Endothelial cell of umbilical vein (primary cell): ENCODE measurements at regions not wholly inside any gene's neighbourhood (a gene's known extent, or its start where the extent isn't known, plus 50 kb on each side); places are given as distances from the start of the nearest gene placed in this dataset.

Experiments used
- BruUV-seq: library from RNA; stranded (reverse); fragments of 400-500 nt; replicated peaks from 2 replicates; lab custom pipeline; 2021; lab: Mats Ljungman, UMichigan
- CTCF ChIA-PET: fragments of 300-600, 350-600 bp; sonication (Branson Sonifier 250); formaldehyde crosslinking; loops from one replicate; lab custom pipeline; 2021; ENCODE audit warnings: antibody characterized with exemption, inconsistent platforms; lab: Charles Lee
- POLR2A ChIA-PET: fragments of 300-600, 350-600 bp; sonication (Branson Sonifier 250); formaldehyde crosslinking; loops from one replicate; lab custom pipeline; 2021; ENCODE audit warnings: antibody characterized with exemption, inconsistent platforms; lab: Charles Lee
- DNase-seq: peaks from one replicate; pipeline ENCODE4 v3.0.0-alpha.2; 2011; ENCODE audit warnings: low read depth, low spot score
- FAIRE-seq: peaks from 2 replicates; lab custom pipeline; 2011; peaks lifted over from hg19 to GRCh38; lab: Jason Lieb, UNC
- H2AFZ ChIP-seq: 2 replicates; pipeline ENCODE4 v1.6.0; 2012; ENCODE audit warnings: low read depth, low read length, control low read depth, inconsistent platforms
- H3K27ac ChIP-seq: 2 replicates; pipeline ENCODE4 v1.5.1; 2011; ENCODE audit warnings: low read depth, mild to moderate bottlenecking, control low read depth, low read length, moderate library complexity; ENCODE audit not compliant: insufficient read depth
- H3K27me3 ChIP-seq, 2 experiments: 2 replicates each; pipeline versions ENCODE4 v1.6.0 to v1.6.1; 2011; ENCODE audit warnings: low read length in 2 of 2, mixed read lengths in 1 of 2; ENCODE audit not compliant: control insufficient read depth in 2 of 2, insufficient read depth in 2 of 2
- H3K36me3 ChIP-seq, 2 experiments: 2 replicates in 1 of 2; 3 replicates in 1 of 2; pipeline ENCODE4 v1.5.1; 2011; ENCODE audit warnings: low read length in 2 of 2, mild to moderate bottlenecking in 1 of 2, moderate library complexity in 1 of 2; ENCODE audit not compliant: control insufficient read depth in 2 of 2, insufficient read depth in 2 of 2; ENCODE audit errors: extremely low read depth in 1 of 2
- H3K4me1 ChIP-seq: 3 replicates; pipeline ENCODE4 v1.5.1; 2011; ENCODE audit warnings: mild to moderate bottlenecking, low read length; ENCODE audit not compliant: control insufficient read depth, insufficient read depth; ENCODE audit errors: extremely low read depth
- H3K4me2 ChIP-seq: 2 replicates; pipeline ENCODE4 v1.6.1; 2011; ENCODE audit warnings: low read length, control low read depth, mixed read lengths; ENCODE audit not compliant: insufficient read depth
- H3K4me3 ChIP-seq, 3 experiments: fragments of 200-600 bp in 1 of 3; sonication (generic), shearing (Covaris generic) in 1 of 3; replicated peaks in 1 of 3; 2 replicates each; pipeline ENCODE4 v1.5.1; 2011 to 2016; ENCODE audit warnings: control low read depth in 3 of 3, low read length in 3 of 3, mild to moderate bottlenecking in 2 of 3, inconsistent platforms in 1 of 3, low read depth in 1 of 3, moderate library complexity in 1 of 3; ENCODE audit not compliant: insufficient read depth in 1 of 3
- H3K79me2 ChIP-seq: 2 replicates; pipeline ENCODE4 v1.6.0; 2012; ENCODE audit warnings: low read length, inconsistent platforms; ENCODE audit not compliant: control insufficient read depth, insufficient read depth
- H3K9ac ChIP-seq: replicated peaks from 2 replicates; pipeline ENCODE3; 2011; ENCODE audit warnings: low read length, control low read depth; ENCODE audit not compliant: insufficient read depth; ENCODE audit errors: extremely low read depth
- H3K9me1 ChIP-seq: replicated peaks from 3 replicates; pipeline ENCODE4 v1.6.0; 2011; ENCODE audit warnings: mild to moderate bottlenecking, low read length; ENCODE audit not compliant: control insufficient read depth, insufficient read depth; ENCODE audit errors: extremely low read depth
- H3K9me3 ChIP-seq: replicated peaks from 2 replicates; pipeline ENCODE4 v1.5.1; 2012; ENCODE audit warnings: low read length, inconsistent platforms; ENCODE audit not compliant: control insufficient read depth, insufficient read depth
- H4K20me1 ChIP-seq: replicated peaks from 2 replicates; pipeline ENCODE3; 2011; ENCODE audit warnings: mild to moderate bottlenecking, low read length; ENCODE audit not compliant: control insufficient read depth, insufficient read depth; ENCODE audit errors: extremely low read depth
- EZH2 ChIP-seq: IDR thresholded peaks from 2 replicates; pipeline ENCODE4 v1.6.1; 2012; ENCODE audit warnings: borderline replicate concordance, low read depth, mild to moderate bottlenecking, moderate library complexity, low read length, inconsistent platforms; ENCODE audit not compliant: severe bottlenecking
- FOS ChIP-seq: IDR thresholded peaks from 2 replicates; pipeline ENCODE4 v1.6.1; 2011; ENCODE audit warnings: mild to moderate bottlenecking, low read length, moderate library complexity, borderline replicate concordance; ENCODE audit not compliant: insufficient read depth
- GATA2 ChIP-seq: IDR thresholded peaks from 2 replicates; pipeline ENCODE4 v1.7.0; 2011; ENCODE audit warnings: low read depth, mild to moderate bottlenecking, moderate library complexity, mixed read lengths, low read length; ENCODE audit not compliant: insufficient read length, insufficient read depth
- MYC ChIP-seq: IDR thresholded peaks from one replicate; pipeline ENCODE4 v1.6.1; 2011; ENCODE audit warnings: mild to moderate bottlenecking, low read depth, low read length
- POLR2A ChIP-seq: IDR thresholded peaks from 2 replicates; pipeline ENCODE4 v1.6.1; 2012; ENCODE audit warnings: low read depth, mild to moderate bottlenecking, control low read depth, low read length
- dilution Hi-C: fragments of 300-500 bp; cut with MboI; formaldehyde crosslinking; loops from one replicate; pipeline ENCODE4 v1.15.0; 2019; ENCODE audit warnings: low sequenced_read_pairs; ENCODE audit not compliant: extremely low pct_ligation_motif_present
- intact Hi-C: fragments of 100-400 bp; cut with micrococcal nuclease; formaldehyde crosslinking; loops from one replicate; pipeline ENCODE4 v1.10.0; 2022
- TF ChIP-seq, protein P1 (sequence below), 2 donors: IDR thresholded peaks; 1 replicate in 1 of 2; 2 replicates in 1 of 2; pipeline ENCODE4 v1.5.1; 2011; ENCODE audit warnings: low read length in 2 of 2, mild to moderate bottlenecking in 2 of 2, moderate library complexity in 2 of 2, control low read depth in 1 of 2, inconsistent platforms in 1 of 2, low read depth in 1 of 2; ENCODE audit not compliant: insufficient read depth in 1 of 2; ENCODE audit errors: extremely low read depth in 1 of 2

DNA sequence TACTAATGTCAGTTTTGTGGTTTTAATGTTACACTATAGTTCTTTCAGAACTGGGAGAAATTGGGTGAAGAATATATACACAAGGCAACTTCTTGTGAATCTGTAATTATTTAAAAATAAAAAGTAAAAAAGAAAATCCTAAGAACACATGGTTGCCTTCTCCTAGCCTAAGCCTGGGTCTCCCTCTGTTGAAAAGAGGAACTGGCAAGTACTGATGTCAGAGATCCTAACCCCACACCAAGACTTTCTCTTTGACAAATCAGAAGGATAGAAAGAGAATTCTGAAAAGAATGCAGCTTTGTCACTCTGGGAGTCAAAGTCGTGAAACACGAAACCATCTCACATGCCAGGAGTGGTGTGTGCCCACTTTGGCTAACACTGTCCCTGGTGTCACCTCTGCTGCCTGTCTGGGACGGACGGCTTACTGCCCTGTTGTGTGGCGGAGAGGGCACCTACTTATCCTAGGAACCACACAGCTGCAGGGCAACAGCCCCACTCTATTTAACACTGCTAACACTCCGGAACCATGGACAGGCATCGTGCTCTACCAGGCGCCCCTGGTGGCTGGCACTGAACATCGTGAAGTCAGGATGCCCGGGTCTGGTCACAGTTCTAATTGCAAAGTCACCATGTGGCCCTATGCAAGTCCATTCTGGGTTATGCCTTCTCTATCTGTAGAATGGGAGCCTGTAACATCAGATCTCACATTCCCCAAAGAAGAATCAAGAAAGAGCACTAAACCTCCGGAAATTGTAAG lies 108.7 kb upstream of the CD82 start:
- FAIRE-seq (no peak), DNase-seq (no peak)
- no peaks in the 10 kb centered on the region for H3K9me3 ChIP-seq
- no peaks in the 10 kb centered on the region for H3K79me2 ChIP-seq
- POLR2A ChIA-PET, result no interaction called here
- no peaks in the 10 kb centered on the region for H3K36me3 ChIP-seq
- no peaks in the 10 kb centered on the region for H3K27me3 ChIP-seq
- dilution Hi-C loops, result no loop called here
- no peaks in the 10 kb centered on the region for H4K20me1 ChIP-seq
- TF ChIP-seq, protein P1, sequence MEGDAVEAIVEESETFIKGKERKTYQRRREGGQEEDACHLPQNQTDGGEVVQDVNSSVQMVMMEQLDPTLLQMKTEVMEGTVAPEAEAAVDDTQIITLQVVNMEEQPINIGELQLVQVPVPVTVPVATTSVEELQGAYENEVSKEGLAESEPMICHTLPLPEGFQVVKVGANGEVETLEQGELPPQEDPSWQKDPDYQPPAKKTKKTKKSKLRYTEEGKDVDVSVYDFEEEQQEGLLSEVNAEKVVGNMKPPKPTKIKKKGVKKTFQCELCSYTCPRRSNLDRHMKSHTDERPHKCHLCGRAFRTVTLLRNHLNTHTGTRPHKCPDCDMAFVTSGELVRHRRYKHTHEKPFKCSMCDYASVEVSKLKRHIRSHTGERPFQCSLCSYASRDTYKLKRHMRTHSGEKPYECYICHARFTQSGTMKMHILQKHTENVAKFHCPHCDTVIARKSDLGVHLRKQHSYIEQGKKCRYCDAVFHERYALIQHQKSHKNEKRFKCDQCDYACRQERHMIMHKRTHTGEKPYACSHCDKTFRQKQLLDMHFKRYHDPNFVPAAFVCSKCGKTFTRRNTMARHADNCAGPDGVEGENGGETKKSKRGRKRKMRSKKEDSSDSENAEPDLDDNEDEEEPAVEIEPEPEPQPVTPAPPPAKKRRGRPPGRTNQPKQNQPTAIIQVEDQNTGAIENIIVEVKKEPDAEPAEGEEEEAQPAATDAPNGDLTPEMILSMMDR (IDR thresholded peaks at IDR 0.05; ENCODE audit: extremely low read depth in 1 of 2, insufficient read depth in 1 of 2, low read depth in 1 of 2, low read length in 2 of 2), result peak; percentile 28 to 40
- no peak for TF ChIP-seq MYC
- no peak for TF ChIP-seq POLR2A
- TF ChIP-seq FOS, result no peak
- no peak for TF ChIP-seq EZH2
- no peak for TF ChIP-seq GATA2
- no peaks in the 10 kb centered on the region for H3K9me1 ChIP-seq
- H2AFZ ChIP-seq, result no peak overlapping the region
- H3K27ac ChIP-seq, result no peak overlapping the region
- H3K9ac ChIP-seq, result no peak overlapping the region
- intact Hi-C loops, result no loop called here
- H3K4me2 ChIP-seq, result no peak overlapping the region
- H3K4me3 ChIP-seq, result no peak overlapping the region
- H3K4me1 ChIP-seq, result no peaks in the 10 kb centered on the region
- no TSS peak for BruUV-seq
- CTCF ChIA-PET, result no interaction called here
